ENCODE measurements at regions not wholly inside any gene's neighbourhood (a gene's known extent, or its start where the extent isn't known, plus 50 kb on each side); places are given as distances from the start of the nearest gene placed in this dataset.
"Not testable (repeated sequence)": the region's sequence is repeated elsewhere in the genome, so short reads cannot be mapped to it uniquely, and the experiment has no call there.

GRCh38 chr5:145408048-145408341 lies 427.1 kb downstream of the PRELID2 start:
- Histone ChIP-seq H3K4me1 (ENCODE audit: control insufficient read depth, insufficient read depth, low read length) (no peaks in the 10 kb centered on the region), H3K27me3 (ENCODE audit: control insufficient read depth, insufficient read depth, low read length) (no peaks in the 10 kb centered on the region), H3K9me3 (replicated peaks; ENCODE audit: control insufficient read depth, low read depth, low read length) (peaks cover 28% of the 10 kb centered on the region), H3K36me3 (ENCODE audit: control insufficient read depth, insufficient read depth, low read length) (no peaks in the 10 kb centered on the region), H3K27ac (ENCODE audit: low read length) (no peak overlapping the region), H3K4me3 (ENCODE audit: low read length) (no peak overlapping the region)
- no peak for DNase-seq
- WGBS (ENCODE audit: insufficient coverage), result no CpG with 5 or more reads among the region's 1 CpG

- WGBS (ENCODE audit: insufficient coverage), result 67% methylated on average over 1 of the region's 2 CpGs
- no peak for DNase-seq
- peaks cover 28% of the 10 kb centered on the region for H3K9me3 ChIP-seq (replicated peaks; ENCODE audit: control insufficient read depth, low read depth, low read length)
- no peaks in the 10 kb centered on the region for H3K27me3 ChIP-seq (ENCODE audit: control insufficient read depth, insufficient read depth, low read length)
- H3K27ac ChIP-seq (ENCODE audit: low read length), result no peak overlapping the region
- H3K4me1 ChIP-seq (ENCODE audit: control insufficient read depth, insufficient read depth, low read length), result no peaks in the 10 kb centered on the region
- no peak overlapping the region for H3K4me3 ChIP-seq (ENCODE audit: low read length)
- H3K36me3 ChIP-seq (ENCODE audit: control insufficient read depth, insufficient read depth, low read length), result no peaks in the 10 kb centered on the region
These were observed 427.7 kb downstream of the PRELID2 start for GRCh38 chr5:145407300-145408047.

GRCh38 chr5:145403992-145404391 lies 431.1 kb downstream of the PRELID2 start:
- 89% methylated on average over 1 of the region's 7 CpGs for WGBS (ENCODE audit: insufficient coverage)
- H3K27me3 ChIP-seq (ENCODE audit: control insufficient read depth, insufficient read depth, low read length), result no peaks in the 10 kb centered on the region
- H3K9me3 ChIP-seq (replicated peaks; ENCODE audit: control insufficient read depth, low read depth, low read length), result peaks cover 17% of the 10 kb centered on the region
- no peak overlapping the region for H3K4me3 ChIP-seq (ENCODE audit: low read length)
- H3K4me1 ChIP-seq (ENCODE audit: control insufficient read depth, insufficient read depth, low read length), result no peaks in the 10 kb centered on the region
- no peaks in the 10 kb centered on the region for H3K36me3 ChIP-seq (ENCODE audit: control insufficient read depth, insufficient read depth, low read length)
- no peak for DNase-seq
- no peak overlapping the region for H3K27ac ChIP-seq (ENCODE audit: low read length)

- H3K9me3 ChIP-seq (replicated peaks; ENCODE audit: control insufficient read depth, low read depth, low read length), result no peaks in the 10 kb centered on the region
- H3K27ac ChIP-seq (ENCODE audit: low read length), result no peak overlapping the region
- WGBS (ENCODE audit: insufficient coverage), result no CpG with 5 or more reads among the region's 1 CpG
- no peaks in the 10 kb centered on the region for H3K27me3 ChIP-seq (ENCODE audit: control insufficient read depth, insufficient read depth, low read length)
- no peak for DNase-seq
- no peak overlapping the region for H3K4me3 ChIP-seq (ENCODE audit: low read length)
- no peaks in the 10 kb centered on the region for H3K4me1 ChIP-seq (ENCODE audit: control insufficient read depth, insufficient read depth, low read length)
- H3K36me3 ChIP-seq (ENCODE audit: control insufficient read depth, insufficient read depth, low read length), result no peaks in the 10 kb centered on the region
These were observed 438.3 kb downstream of the PRELID2 start for GRCh38 chr5:145396888-145397287.

- H3K27me3 ChIP-seq (ENCODE audit: control insufficient read depth, insufficient read depth, low read length); DNase-seq; H3K27ac ChIP-seq (ENCODE audit: low read length); H3K4me3 ChIP-seq (ENCODE audit: low read length); H3K36me3 ChIP-seq (ENCODE audit: control insufficient read depth, insufficient read depth, low read length); H3K4me1 ChIP-seq (ENCODE audit: control insufficient read depth, insufficient read depth, low read length); H3K9me3 ChIP-seq (replicated peaks; ENCODE audit: control insufficient read depth, low read depth, low read length): not testable (repeated sequence)
- 100% methylated on average over 1 of the region's 7 CpGs for WGBS (ENCODE audit: insufficient coverage)
These were observed 440.0 kb downstream of the PRELID2 start for GRCh38 chr5:145395151-145395550.

- Histone ChIP-seq H3K9me3 (replicated peaks; ENCODE audit: control insufficient read depth, low read depth, low read length) (no peaks in the 10 kb centered on the region), H3K27ac (ENCODE audit: low read length) (no peak overlapping the region), H3K4me3 (ENCODE audit: low read length) (no peak overlapping the region), H3K4me1 (ENCODE audit: control insufficient read depth, insufficient read depth, low read length) (no peaks in the 10 kb centered on the region), H3K27me3 (ENCODE audit: control insufficient read depth, insufficient read depth, low read length) (no peaks in the 10 kb centered on the region), H3K36me3 (ENCODE audit: control insufficient read depth, insufficient read depth, low read length) (no peaks in the 10 kb centered on the region)
- 37% methylated on average over 2 of the region's 3 CpGs for WGBS (ENCODE audit: insufficient coverage)
- peak; percentile 9 for DNase-seq
These were observed 441.7 kb downstream of the PRELID2 start for GRCh38 chr5:145393426-145393825.

- Histone ChIP-seq H3K27me3 (ENCODE audit: control insufficient read depth, insufficient read depth, low read length) (no peaks in the 10 kb centered on the region), H3K4me3 (ENCODE audit: low read length) (no peak overlapping the region), H3K4me1 (ENCODE audit: control insufficient read depth, insufficient read depth, low read length) (no peaks in the 10 kb centered on the region), H3K27ac (ENCODE audit: low read length) (no peak overlapping the region), H3K9me3 (replicated peaks; ENCODE audit: control insufficient read depth, low read depth, low read length) (no peaks in the 10 kb centered on the region), H3K36me3 (ENCODE audit: control insufficient read depth, insufficient read depth, low read length) (no peaks in the 10 kb centered on the region)
- WGBS (ENCODE audit: insufficient coverage), result no CpG with 5 or more reads among the region's 1 CpG
- no peak for DNase-seq
These were observed 446.1 kb downstream of the PRELID2 start for GRCh38 chr5:145389047-145389446.

GRCh38 chr5:145385276-145385675 lies 449.9 kb downstream of the PRELID2 start:
- Histone ChIP-seq H3K4me1 (ENCODE audit: control insufficient read depth, insufficient read depth, low read length) (no peaks in the 10 kb centered on the region), H3K27ac (ENCODE audit: low read length) (no peak overlapping the region), H3K9me3 (replicated peaks; ENCODE audit: control insufficient read depth, low read depth, low read length) (peaks cover under 1% of the 10 kb centered on the region), H3K36me3 (ENCODE audit: control insufficient read depth, insufficient read depth, low read length) (no peaks in the 10 kb centered on the region), H3K27me3 (ENCODE audit: control insufficient read depth, insufficient read depth, low read length) (no peaks in the 10 kb centered on the region), H3K4me3 (ENCODE audit: low read length) (no peak overlapping the region)
- WGBS (ENCODE audit: insufficient coverage), result 93% methylated on average over 2 of the region's 2 CpGs
- no peak for DNase-seq

GRCh38 chr5:145378226-145378625 lies 456.9 kb downstream of the PRELID2 start:
- Histone ChIP-seq H3K27me3 (ENCODE audit: control insufficient read depth, insufficient read depth, low read length) (no peaks in the 10 kb centered on the region), H3K27ac (ENCODE audit: low read length) (no peak overlapping the region), H3K36me3 (ENCODE audit: control insufficient read depth, insufficient read depth, low read length) (no peaks in the 10 kb centered on the region), H3K9me3 (replicated peaks; ENCODE audit: control insufficient read depth, low read depth, low read length) (peaks cover 31% of the 10 kb centered on the region), H3K4me3 (ENCODE audit: low read length) (no peak overlapping the region), H3K4me1 (ENCODE audit: control insufficient read depth, insufficient read depth, low read length) (no peaks in the 10 kb centered on the region)
- no peak for DNase-seq
- WGBS (ENCODE audit: insufficient coverage), result no CpG with 5 or more reads among the region's 1 CpG

- 44% methylated on average over 1 of the region's 2 CpGs for WGBS (ENCODE audit: insufficient coverage)
- no peaks in the 10 kb centered on the region for H3K27me3 ChIP-seq (ENCODE audit: control insufficient read depth, insufficient read depth, low read length)
- H3K9me3 ChIP-seq (replicated peaks; ENCODE audit: control insufficient read depth, low read depth, low read length), result peaks cover 31% of the 10 kb centered on the region
- H3K4me1 ChIP-seq (ENCODE audit: control insufficient read depth, insufficient read depth, low read length), result no peaks in the 10 kb centered on the region
- H3K27ac ChIP-seq (ENCODE audit: low read length), result no peak overlapping the region
- H3K4me3 ChIP-seq (ENCODE audit: low read length), result no peak overlapping the region
- no peak for DNase-seq
- no peaks in the 10 kb centered on the region for H3K36me3 ChIP-seq (ENCODE audit: control insufficient read depth, insufficient read depth, low read length)
These were observed 459.6 kb downstream of the PRELID2 start for GRCh38 chr5:145375521-145375920.

- no peak overlapping the region for H3K27ac ChIP-seq (ENCODE audit: low read length)
- H3K27me3 ChIP-seq (ENCODE audit: control insufficient read depth, insufficient read depth, low read length), result no peaks in the 10 kb centered on the region
- WGBS (ENCODE audit: insufficient coverage), result no CpG with 5 or more reads among the region's 3 CpGs
- H3K9me3 ChIP-seq (replicated peaks; ENCODE audit: control insufficient read depth, low read depth, low read length), result no peaks in the 10 kb centered on the region
- no peak for DNase-seq
- H3K36me3 ChIP-seq (ENCODE audit: control insufficient read depth, insufficient read depth, low read length), result no peaks in the 10 kb centered on the region
- H3K4me3 ChIP-seq (ENCODE audit: low read length), result no peak overlapping the region
- no peaks in the 10 kb centered on the region for H3K4me1 ChIP-seq (ENCODE audit: control insufficient read depth, insufficient read depth, low read length)
These were observed 469.7 kb downstream of the PRELID2 start for GRCh38 chr5:145365464-145365863.
